ENCODE measurements at regions not wholly inside any gene's neighbourhood (a gene's known extent, or its start where the extent isn't known, plus 50 kb on each side); places are given as distances from the start of the nearest gene placed in this dataset.

DNA sequence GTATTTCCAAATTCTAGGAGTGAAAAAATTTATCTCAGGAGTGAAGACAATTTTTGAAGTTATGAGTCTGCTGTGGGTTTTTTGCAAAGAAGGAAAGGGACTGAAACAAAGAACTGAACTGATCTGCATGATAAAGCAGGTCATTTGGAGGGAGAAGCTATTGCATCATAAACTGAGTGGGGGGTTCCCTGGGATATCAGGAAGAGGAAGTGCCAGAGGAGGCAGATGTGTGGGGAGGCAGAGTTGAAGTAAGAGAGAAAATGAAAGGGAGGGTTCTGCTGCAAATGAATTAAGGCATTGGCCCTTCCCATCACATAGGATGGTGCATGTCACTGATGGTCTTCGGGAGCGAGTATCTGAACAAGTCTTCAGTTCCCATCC, 379.2 kb downstream of the VPS13C start:
- DNase-seq = no peak

DNA sequence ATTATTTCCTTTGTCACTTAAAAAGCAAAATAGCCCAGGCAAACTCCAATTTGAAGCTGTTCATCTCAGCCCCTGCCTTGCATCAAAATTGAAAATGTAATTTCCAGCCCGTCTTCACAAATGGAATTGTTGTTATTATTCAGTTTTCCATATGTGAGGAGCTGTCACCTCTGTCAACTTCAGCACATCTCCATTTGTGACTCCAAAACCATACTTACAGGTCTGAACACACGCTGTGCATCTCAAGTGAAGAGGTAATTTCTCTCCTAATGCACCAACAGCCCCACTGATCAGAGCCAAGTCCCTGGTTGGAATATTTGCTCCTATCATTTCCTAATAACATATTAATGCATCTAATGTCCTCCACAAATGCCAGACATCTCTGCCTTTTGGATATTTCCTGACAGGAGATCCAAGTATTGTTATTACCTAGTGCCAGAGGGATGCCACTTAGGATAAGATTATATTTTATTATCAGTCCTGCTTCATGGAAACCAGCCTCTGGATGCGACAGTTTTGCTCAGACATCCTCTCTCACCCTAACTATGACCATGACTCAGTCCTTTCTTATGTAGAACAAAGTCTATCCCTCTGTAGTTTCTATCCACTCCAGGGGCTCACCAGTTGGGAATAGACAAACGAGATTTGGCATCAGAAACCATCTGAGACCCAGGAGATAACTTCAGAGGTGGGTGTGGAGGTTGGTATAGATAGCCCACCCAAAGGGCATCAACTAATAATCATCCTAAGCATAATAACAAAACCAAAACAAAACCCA, 379.8 kb downstream of the VPS13C start:
- DNase-seq = no peak

DNA sequence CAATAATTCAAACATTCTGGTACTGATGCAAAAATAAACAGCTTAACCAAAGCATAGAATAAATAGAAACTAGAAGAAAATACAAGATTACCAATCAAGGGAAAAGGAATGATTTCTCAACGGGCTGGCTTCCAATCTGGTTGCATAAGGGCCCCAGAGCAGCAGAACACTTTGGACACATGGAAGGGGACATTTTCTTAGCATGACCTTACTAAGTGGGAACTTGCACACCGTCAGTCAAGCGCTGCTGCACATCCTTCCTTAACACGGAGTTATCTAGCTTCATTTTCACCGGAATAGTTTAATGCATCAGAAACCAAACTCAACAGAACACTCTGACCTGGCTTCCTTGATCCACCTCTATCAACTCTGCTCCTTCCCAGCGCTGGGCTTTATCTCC, 388.5 kb downstream of the VPS13C start:
- no peak for DNase-seq

DNA sequence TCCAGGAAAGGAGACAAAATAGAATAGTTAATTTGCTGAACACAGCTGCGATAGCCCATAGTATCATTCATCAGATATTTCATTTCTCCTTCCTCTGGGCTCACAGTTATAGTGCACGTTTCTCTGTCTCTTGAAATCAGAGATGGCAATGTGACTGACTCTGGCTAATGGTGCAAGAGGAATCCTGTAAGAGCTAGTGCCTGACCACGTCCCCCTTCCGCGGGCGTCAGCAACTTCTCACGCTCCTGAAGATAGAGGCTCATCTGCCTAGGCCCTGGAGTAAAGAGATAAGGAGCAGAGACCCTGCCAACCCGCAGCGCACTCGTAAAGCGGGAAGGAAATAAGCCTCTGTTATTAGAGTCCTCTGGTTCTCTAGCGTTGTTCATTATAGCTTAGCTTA, 391.8 kb downstream of the VPS13C start:
- peak; percentile 40 for DNase-seq

DNA sequence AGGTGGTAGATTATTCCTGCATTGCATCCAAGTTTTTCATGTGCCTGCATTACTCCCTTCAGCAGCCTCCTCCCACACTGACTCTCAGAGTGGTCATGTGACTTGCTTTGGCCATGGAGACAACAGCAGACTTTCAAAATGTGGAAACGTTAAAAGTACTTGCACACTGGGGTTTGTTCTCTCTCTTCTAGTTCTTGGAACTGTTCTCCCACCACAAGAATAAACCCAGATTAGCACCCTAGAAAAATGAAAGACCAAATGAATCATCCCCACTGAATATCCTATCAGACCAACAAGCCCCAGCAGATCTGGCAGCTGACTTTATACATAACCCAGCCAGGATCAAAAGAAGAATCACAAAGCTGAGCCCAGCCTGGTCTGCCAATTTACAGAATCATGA, 398.5 kb downstream of the VPS13C start:
- no peak for DNase-seq

DNA sequence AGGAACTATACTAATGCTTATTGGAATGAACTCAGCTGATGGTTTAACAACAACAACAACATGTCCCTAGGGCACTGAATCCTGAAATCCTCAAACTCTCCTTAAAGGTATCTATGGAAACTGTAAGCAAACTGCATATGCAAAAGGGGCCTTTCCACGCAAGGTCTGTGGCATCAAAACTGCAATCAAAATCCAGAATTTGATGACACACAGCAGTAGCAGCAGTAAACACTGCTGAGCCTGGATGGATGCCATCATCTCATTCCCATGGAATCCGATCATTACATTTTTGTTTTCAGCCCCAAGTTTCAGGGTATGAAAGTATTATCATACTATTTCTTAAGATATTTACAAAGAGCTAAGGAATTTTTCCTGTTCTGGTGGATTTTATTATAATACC, 399.7 kb downstream of the VPS13C start:
- no peak for DNase-seq

DNA sequence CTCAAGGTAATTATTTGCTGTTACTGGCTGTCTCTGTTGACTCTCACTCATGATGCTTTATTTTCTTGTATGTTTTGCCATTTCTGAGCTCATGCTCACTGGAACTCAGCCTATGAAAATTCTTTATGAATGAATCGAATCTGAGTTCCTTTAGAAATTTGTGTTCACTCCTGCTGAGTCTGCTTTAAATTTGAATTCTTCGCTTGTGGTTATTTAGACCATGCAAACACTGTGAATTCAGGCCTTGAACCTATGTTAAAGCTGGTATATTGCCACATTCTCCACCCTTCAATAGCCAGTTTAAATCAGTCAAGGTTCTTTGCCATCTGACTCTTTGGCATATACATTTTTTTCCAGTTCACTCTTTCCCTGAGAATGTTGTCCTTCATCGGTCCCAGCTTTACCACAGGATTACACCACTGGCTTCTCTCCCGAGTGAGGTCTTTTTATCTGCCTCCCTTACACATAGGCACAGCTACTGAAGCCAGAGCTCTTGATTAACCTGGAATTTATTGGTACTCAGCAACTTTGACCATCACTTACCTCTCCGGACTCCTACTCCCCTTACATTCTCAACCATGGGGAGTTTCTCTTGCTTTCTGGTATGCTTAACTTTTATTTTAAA, 400.6 kb downstream of the VPS13C start:
- no peak for DNase-seq

DNA sequence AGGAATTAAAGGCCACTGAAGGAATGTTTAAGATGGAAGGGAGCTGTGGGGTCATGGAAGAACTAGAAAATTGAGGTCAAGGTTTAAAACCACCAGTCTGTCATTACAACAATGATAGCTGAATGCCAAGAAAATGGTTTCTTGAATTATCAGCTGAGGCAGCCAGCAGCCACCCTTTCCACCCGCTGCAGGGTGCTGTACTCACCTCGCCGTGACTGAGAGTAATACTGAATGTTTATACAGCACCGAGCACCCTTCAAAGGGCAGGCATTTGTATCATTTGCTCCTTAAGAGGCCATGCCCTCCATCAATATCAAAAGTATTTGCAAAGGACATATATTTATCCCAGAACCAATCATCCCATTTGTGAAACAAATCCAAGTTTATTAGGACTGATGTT, 402.8 kb downstream of the VPS13C start:
- no peak for DNase-seq

DNA sequence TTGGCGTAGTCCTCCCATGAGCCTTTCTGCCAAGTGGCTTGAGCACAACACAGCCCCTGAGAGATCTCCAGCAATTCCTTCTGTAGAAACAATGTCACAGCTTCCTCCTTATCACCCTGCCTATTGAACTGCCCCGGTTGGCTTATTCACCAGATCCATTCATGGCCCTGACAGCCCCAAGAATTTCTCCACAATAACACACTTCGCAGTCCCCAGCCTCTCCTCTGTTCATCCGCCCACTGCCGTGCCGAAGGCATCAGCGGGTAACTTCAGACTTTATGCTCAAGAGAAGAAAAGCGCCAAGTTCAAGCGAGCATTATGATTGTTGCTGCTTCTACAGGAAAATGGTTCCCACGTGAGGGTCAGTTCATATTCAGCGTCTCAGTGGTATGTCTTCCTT, 403.9 kb downstream of the VPS13C start:
- no peak for DNase-seq

DNA sequence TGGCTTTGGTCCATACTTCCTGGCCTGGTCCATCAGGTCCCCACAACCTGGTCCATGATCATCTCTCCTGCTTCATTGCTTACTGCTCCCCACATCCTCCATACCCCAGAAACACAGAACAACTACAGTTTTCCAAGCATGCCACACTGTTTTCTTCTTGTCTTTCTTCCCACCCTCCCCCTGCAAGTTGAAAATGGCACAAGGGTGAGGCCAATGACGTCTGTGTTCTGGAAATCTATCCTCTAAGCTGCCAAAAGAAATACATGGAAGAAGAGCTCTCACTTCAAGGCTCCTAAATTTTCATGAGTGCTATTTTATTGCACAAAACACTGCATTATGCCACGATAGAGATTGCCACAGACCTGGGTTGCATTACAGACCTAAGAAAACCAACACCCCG, 404.4 kb downstream of the VPS13C start:
- DNase-seq = no peak

DNA sequence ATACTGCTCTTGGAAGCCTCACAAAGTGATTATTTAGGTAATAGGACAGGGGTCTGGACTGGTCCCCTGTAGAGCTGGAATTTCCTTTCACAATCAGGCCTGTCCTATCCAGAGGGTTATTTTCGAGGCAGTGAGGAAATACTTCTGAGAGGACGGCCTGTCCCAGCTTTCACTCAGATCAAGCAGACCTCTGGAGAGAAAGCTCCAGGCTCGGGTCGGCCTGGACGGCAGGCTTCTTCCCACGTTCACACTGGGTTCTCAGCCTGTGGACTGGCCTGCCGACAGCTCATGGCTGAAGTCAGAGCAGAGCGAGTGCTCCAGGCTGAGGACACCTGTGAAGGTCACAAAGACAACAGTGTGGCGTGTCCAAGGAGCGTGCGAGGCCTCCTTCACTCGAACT, 405.3 kb downstream of the VPS13C start:
- no peak for DNase-seq

DNA sequence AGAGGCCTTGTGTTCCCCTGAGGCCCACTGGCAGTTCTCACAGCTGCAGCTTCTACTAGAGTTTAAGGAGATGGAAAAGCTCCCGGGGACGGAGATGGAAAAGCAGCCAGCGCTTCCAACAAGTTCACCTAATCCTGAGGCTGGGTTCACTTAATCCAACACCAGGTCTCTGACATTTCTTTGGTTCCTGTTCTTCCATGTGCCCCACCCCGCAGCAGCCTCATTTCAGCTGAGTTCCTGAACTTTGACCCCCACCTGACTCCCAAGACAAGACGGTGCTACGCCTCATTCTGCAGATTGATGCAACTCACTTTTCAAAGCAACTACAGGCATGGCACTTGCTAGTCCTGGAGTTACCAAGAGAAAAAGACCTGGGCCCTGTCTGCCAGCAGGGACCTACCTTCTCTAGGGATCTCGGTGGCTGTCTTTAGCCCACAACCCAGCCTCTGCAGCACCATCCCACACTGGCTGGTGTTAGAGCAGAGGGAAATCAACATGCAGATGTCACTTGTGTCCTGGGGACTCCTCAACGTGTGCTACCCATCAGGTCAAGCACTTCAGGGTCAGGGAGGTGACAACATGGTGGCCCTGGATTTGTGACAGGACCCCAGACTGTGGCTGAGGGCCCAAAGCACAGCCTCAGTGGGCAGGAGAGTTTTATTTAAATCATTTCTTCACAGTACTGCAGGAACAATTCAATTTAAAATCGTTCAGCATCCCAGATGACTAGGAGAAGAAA, 406.1 kb downstream of the VPS13C start:
- DNase-seq = no peak

DNA sequence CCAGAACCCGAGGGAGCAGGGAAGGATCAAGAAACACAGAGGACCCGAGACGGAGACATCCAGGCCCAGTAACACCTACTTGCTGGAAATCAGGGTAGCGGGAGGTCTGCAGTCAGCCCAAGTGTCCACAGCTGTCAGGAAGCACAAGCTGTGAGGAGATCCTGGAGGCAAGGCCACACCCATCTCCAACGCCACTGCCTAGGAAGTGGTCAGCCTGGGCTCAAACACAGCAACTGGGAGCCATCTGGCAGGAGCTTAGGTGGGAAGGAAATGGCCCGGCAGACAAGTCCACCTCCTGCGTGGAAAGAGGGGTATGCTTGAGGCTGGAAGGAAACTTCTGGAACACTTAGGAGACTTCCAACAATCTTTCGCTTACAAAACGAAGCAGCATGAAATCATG, 407.1 kb downstream of the VPS13C start:
- no peak for DNase-seq

DNA sequence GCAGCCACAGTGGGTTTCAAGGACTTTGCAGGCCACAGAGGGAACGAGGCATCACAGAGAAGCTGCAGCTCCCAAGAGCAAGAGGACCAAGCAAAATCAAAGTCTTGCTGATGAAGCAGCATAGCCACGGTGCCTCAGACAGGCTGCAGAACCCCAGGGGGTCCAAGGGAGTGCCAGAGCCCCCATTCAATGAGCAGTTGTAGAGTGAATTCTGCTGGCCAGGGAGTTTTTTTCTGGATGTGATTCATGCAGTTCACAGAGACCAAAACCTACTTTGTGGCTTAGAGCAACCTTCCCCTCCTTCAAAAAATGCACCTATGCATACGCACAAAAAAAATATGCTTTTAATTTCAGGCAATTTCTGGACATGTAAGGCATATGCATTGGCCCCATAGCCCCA, 409.0 kb downstream of the VPS13C start:
- DNase-seq = no peak

DNA sequence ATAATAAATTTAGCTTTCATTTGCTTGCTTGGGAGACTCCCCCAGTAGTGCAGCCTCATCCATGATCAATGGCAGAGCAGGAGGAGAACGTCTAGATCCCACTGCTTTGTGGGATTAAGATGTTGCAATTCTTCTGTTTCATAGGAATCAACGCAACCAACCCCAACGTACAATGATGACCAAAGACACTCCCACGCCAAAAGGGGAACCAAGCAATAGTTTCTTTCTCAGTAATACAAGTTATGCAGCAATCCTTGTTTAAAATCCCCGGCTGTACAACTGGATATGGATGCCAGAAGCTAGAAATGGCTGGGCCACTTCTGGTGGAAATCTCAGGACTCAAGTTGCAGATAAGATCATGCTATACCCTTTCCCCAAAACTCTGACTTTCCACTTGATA, 411.2 kb downstream of the VPS13C start:
- DNase-seq = no peak

DNA sequence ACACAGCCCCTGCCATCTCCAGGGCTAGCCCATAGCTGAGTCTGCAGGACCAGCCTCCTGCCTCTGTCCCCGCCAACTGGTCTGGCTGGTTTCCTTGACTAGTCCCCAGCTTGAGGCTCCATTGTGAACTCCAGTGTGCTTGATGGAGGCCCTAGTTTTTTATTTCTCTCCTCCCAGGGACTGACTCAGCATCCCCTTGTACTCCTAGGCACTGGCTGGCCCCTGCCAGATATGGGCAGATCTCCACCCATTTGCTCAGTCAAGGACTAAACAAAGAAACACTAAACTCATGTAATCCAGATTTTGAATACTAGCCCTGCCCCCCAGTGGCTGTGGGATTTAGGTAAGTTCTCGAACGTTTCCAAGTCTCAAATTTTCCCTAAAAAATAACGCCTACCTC, 415.4 kb upstream of the RORA start:
- peak; percentile 1 for DNase-seq

DNA sequence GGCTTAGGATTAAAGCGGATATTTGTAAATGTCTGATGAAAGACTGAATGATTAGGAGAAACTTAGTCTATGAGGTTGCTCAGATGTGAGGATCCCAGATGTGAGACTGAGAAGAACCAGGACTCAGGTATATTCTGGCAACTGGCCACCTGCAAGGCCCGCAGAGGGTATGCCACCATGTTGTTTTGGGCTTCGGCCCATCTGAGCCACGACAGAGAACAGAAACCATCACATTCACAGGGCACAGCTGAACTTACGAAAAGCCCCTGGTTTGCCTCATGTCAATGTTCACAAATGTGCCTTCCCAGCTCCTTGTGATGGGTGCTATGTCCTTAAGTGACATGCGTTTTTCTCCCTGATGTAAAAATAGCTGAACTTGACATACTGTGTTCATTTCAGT, 412.5 kb upstream of the RORA start:
- no peak for DNase-seq

DNA sequence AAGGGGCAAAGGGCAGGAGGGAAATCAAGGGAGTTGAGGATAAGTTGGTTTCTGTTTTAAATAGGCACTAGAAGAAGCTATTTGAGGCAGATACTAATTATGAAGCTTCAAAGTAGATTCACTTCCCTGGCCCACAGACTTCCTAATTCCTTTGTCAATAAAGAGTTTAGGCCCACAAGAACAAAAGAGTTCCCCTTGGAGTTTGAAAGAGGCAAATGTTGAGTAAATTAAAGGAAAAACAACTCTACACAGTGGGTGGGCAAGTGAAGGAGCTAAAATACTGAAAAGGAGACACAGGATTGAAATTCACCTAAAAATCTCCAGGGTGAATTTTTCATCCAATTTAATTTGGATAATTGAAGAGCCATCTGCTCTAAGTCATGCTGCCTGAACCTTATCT, 411.7 kb upstream of the RORA start:
- DNase-seq = no peak

DNA sequence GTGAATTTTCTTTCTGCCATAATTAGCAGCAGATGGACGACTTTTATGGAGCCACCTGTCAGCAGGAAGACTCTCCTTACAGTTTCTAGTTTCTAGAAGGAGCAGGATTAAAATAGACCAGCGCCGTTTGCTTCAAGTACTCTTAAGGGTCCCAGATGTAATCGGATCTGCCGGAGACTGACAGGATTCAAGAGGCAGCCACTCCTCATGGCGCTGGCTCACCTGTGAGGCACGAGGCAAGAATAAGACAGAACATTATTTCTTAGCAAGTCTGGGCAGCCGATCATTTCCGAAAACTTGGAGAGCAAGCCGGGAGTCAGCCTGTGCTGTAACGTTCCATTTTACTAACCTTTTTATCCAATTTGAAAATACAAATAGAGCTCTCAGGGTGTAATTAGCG, 410.4 kb upstream of the RORA start:
- no peak for DNase-seq

DNA sequence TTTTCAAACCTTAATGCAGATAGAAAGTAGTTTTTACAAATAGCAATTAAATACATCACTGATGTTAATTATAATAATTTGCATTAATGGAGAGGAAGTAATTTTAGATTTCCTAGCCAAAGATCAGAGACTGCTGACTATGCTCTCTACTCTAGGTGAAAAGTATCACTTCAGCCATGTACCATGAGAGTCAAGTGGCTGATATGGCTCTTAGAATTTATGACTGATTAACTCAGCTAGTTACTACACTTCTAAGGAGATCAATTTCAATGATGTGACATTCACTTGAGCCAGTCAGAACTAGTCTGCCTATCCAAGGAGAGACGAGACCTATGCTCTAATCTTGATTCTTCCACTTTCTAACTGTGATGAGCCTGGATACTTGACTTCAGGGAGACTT, 405.7 kb upstream of the RORA start:
- DNase-seq = no peak

DNA sequence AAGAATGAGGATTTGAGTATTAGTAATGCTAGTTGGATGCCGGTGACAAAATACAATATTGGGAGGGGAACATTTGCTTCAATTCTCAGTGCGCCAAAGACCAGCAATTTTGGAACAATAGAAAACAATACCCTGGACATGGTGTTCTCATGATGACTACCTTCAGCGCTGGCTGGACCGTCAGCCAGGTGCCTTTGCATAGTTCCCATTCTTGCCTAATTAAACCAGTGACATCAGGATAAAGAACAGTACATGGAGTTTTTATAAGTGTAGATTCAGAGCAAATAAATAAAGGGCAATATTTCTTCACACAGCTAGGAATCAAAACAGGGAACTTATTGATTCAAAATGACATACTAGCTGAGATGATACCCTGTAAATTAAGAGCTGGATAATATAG, 404.8 kb upstream of the RORA start:
- no peak for DNase-seq

DNA sequence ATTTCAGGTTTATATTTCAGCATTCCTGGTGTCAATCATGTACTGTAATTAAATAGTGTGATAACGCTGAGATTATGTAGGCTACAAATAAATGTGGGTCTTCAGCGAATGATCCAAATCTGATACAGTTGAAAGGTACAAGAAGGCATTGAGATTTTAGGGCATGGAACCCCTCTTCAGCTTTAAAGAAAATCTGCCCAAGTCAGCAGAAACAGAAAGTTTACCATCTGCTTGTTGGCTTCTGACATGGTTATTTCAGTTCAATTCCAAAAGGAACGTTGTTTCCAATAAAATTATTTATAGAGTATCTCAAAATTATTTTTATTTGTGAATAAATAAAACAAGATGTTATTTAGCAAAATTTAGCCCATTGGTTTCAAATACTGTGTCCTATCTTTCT, 400.2 kb upstream of the RORA start:
- DNase-seq = no peak

DNA sequence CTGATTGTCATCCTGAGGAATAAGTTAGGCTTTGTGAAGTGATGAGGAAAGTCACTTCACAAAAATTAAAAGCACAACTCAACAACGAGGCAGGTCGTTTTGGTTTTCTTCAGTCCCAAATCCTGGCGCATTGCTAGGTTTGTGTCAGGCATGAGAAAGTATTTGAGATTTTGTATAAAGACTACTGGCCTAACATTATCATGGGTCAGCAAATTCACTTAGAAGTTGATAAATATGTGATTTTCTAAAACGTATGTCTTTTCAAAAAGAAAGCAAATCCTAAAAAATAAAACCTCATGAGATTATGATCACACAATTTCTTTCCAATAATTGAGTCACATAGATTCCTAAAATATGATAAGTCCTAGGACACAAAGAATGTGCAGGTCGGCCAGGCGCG, 395.8 kb upstream of the RORA start:
- no peak for DNase-seq

DNA sequence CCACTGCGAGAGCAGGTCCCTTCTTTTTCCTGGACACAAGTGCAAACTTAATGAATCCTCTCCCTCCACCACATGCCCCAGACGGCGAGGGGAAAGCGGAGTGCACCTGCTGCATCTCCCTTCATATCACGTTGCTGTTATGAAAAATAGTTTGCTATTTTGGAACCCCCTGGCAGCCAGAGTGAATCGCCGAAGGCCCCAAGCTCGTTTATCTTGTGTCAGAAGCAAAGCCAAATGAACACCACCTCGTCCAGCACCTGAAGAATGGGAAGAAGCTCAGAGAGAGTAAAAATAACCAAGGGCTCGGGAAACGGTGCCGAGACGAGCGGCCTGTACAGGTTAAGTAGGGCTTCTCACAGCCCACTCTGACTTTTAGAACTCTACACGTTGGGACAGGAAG, 394.6 kb upstream of the RORA start:
- no peak for DNase-seq
